ENCODE measurements at regions not wholly inside any gene's neighbourhood (a gene's known extent, or its start where the extent isn't known, plus 50 kb on each side); places are given as distances from the start of the nearest gene placed in this dataset.

DNA sequence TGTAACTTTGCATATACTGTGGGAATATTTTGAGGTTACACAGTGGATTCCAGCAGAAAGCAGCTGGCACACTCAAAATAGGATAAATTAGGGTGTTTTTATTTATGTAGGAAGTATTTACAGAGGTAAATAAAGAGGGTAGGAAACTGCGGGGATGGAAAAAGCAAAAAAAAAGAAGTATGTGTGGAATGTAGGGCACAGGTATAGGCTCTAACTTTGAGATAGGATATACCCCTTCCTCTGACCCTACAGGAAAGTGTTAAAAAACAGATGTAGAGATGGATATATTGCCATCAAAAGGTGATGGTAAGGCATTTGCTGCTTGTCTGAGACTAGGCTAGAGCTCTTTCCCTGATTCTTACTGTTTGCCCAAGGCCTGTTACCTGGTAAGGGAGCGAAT is 173.1 kb upstream of the ANK2 start:
- no peak for DNase-seq
- TF ChIP-seq POLR2A (IDR thresholded peaks at IDR 0.05; ENCODE audit: low read length) (no peak), GATA1 (IDR thresholded peaks at IDR 0.05; ENCODE audit: low read depth, low read length) (no peak)

- no peak for TF ChIP-seq GATA1 (IDR thresholded peaks at IDR 0.05; ENCODE audit: low read depth, low read length)
- TF ChIP-seq POLR2A (IDR thresholded peaks at IDR 0.05; ENCODE audit: low read length) = no peak
- no peak for DNase-seq
These were observed 167.6 kb upstream of the ANK2 start for GRCh38 chr4:112881842-112882241.

GRCh38 chr4:112882286-112882685 is 167.2 kb upstream of the ANK2 start:
- TF ChIP-seq GATA1 (IDR thresholded peaks at IDR 0.05; ENCODE audit: low read depth, low read length) = no peak
- TF ChIP-seq POLR2A (IDR thresholded peaks at IDR 0.05; ENCODE audit: low read length) = no peak
- DNase-seq = no peak

- TF ChIP-seq GATA1 (IDR thresholded peaks at IDR 0.05; ENCODE audit: low read depth, low read length) (no peak), POLR2A (IDR thresholded peaks at IDR 0.05; ENCODE audit: low read length) (no peak)
- DNase-seq = no peak
These were observed 165.0 kb upstream of the ANK2 start for GRCh38 chr4:112884406-112884805.

DNA sequence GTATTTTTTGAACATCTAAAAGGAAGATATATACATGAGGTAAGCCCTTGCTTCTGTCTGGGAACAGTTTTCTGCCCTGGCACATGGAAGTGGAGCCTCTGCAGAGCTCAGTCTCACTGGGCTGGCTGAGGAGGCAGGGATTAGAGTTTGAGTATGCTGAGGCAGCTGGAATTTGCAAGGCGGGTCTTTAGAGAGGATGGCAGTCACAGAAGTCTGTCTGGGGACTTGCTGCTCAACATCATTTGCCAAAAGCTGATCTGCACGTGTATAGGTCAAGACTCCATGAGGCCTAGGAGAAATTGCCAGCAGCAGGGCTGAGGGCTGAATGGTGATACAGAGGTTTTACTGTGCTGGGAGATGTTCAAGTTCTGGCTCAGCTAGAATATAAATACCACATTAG is 163.6 kb upstream of the ANK2 start:
- TF ChIP-seq POLR2A (IDR thresholded peaks at IDR 0.05; ENCODE audit: low read length) (no peak), GATA1 (IDR thresholded peaks at IDR 0.05; ENCODE audit: low read depth, low read length) (no peak)
- no peak for DNase-seq

DNA sequence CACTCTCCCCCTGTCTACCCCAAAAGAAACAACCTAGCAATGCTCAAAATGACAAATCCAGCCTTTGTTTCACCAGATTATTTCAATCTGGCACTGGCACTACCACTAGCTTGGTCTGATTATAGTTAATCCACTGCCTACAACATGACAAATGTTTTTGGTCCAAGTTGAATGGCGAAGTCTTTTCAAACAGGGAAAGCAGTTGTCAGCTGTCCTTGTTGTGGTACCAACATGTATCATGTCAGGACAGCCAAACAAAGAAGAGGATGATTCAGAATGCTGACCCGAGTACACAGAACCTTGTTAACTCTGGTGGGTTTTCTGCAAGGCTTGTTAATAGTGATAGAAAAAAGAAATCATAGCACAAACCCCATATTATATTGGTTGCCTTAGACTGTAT is 160.8 kb upstream of the ANK2 start:
- no peak for DNase-seq
- TF ChIP-seq POLR2A (IDR thresholded peaks at IDR 0.05; ENCODE audit: low read length) (no peak), GATA1 (IDR thresholded peaks at IDR 0.05; ENCODE audit: low read depth, low read length) (no peak)

DNA sequence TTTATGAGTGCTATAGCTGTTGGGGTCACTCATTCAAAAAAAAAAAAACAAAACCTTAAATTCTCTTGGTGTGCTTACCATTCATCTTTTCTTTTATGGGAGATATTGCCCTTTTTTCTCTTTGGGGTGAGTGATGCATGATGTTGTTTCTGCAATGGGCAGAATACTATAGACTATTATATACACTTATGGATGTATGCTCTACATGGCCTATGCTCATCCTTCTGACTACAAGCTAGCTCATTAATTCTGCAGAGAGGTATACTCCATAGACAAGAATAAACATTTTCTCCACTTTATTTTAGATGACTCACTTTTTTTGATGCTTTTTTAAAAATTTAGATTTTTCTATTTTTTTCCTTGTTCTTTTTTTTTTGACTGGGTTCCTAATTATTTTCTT is 160.3 kb upstream of the ANK2 start:
- no peak for DNase-seq
- no peak for TF ChIP-seq POLR2A (IDR thresholded peaks at IDR 0.05; ENCODE audit: low read length)
- no peak for TF ChIP-seq GATA1 (IDR thresholded peaks at IDR 0.05; ENCODE audit: low read depth, low read length)

- no peak for DNase-seq
These were observed 159.6 kb upstream of the ANK2 start for GRCh38 chr4:112889619-112890527.

GRCh38 chr4:112894480-112894879 is 155.0 kb upstream of the ANK2 start:
- DNase-seq = no peak
- no peak for TF ChIP-seq GATA1 (IDR thresholded peaks at IDR 0.05; ENCODE audit: low read depth, low read length)
- no peak for TF ChIP-seq POLR2A (IDR thresholded peaks at IDR 0.05; ENCODE audit: low read length)

More at GRCh38 chr4:112889619-112890527, 159.6 kb upstream of the ANK2 start:
- TF ChIP-seq GATA1 (IDR thresholded peaks at IDR 0.05; ENCODE audit: low read depth, low read length) (no peak), POLR2A (IDR thresholded peaks at IDR 0.05; ENCODE audit: low read length) (no peak)

DNA sequence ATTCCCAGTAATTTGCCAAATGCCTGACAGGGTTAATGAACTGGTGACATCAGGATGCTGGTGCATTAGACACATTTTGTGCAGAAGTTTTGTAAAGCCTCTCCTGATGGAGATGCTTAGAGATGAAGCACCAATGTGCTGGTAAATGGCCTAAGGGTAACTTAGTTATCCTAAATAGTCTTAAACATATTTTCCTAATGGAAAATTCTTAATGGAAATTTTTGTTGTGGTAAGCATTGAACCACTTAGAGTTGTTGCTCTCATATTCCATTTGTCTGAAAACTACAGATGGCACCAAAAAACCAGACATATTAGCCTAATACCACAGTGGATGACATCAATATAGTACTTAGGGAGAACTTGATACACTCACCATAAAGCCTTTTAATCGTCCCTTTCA is 154.5 kb upstream of the ANK2 start:
- TF ChIP-seq POLR2A (IDR thresholded peaks at IDR 0.05; ENCODE audit: low read length) = no peak
- no peak for TF ChIP-seq GATA1 (IDR thresholded peaks at IDR 0.05; ENCODE audit: low read depth, low read length)
- no peak for DNase-seq

DNA sequence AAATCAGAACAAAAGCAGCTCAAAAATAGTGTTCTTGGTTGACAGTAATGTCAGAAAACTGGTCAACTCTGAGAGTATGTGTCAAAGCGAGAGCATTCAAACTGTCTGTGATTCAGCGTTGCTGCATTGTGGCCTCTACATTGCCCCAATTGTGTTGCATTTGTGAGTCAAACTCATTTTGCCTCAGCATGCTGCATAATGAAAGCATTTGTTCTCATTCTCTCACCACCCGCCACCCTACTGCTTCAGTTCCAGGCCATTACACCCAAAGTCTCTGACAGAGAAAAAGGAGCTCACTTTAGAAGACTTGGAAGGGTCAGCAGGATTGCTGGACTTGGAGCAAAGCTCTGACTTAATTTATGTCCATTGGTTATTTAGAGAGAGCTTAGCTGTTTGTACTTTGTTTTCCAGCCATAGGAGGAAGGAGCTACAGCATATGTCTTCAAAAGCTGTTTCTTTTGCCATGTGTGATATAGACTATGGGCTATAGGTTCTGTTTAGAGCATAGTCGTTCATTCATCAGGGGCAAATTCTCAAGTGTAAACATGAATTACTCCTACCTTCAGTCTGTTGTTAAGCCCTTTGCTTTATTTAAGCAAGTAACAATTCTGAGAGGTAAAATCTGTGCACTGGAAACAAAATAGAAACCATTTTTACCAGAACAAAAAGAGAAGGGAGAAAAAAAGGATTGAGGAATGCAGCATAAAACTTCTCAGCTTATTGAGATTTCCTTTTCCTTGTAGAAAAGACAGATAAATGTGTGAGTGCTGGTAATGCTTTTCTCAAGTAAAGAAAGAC is 153.4 kb upstream of the ANK2 start:
- no peak for DNase-seq
- TF ChIP-seq GATA1 (IDR thresholded peaks at IDR 0.05; ENCODE audit: low read depth, low read length) (no peak), POLR2A (IDR thresholded peaks at IDR 0.05; ENCODE audit: low read length) (no peak)

DNA sequence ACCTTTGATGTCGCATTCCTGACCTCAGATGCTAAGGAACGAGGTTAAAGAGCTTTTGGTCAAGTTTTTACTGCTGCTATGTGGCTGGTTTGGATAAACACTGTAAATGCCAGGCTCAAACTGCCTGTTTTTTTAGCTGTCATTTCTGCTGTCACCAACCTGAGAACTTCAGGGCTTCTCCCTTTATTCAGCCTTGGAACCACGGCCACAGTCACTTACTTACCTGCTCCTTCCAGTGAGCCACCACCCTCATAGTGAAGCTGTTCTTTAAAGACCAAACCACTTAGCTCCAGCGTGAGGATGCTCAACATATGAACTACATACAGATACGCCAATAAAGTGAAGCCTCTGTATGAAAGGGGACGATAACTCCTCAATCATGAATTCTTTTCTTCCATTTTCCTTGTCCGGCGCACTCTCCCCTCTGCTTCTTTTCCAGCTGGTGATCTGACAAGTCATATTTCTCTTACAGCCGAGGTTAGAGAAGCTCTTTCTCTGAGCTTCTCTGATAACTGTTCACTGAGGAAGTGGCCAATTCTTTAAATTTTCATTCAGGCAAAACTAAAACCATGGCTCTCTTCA is 152.8 kb upstream of the ANK2 start:
- no peak for DNase-seq
- no peak for TF ChIP-seq GATA1 (IDR thresholded peaks at IDR 0.05; ENCODE audit: low read depth, low read length)
- TF ChIP-seq POLR2A (IDR thresholded peaks at IDR 0.05; ENCODE audit: low read length) = no peak

DNA sequence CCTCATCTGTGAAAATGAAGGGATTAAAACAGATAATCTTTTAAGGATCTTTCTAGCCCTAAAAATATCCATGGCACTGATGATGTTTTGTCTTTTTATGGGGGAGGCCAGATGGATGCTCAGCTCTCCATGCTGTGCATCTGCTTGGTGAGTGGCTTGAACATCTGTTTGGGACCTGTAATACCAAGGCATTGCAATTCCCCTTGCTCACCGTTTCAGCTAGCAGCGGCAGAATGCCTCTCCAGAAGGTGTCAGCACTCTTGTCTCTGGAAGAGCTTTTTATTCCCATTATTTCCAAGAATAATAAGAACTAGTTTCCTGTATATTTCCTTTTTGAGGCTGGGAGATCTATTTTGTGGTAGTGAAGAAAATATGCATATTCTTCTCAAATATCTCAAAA is 151.9 kb upstream of the ANK2 start:
- DNase-seq = no peak
- no peak for TF ChIP-seq POLR2A (IDR thresholded peaks at IDR 0.05; ENCODE audit: low read length)
- no peak for TF ChIP-seq GATA1 (IDR thresholded peaks at IDR 0.05; ENCODE audit: low read depth, low read length)
